K562 (cell line): ENCODE measurements at regions not wholly inside any gene's neighbourhood (a gene's known extent, or its start where the extent isn't known, plus 50 kb on each side); places are given as distances from the start of the nearest gene placed in this dataset.

ENCODE experiments used
- ATAC-seq: fragments of 200-7000 bp; cut with Tn5 transposase; 3 replicates; pipeline ENCODE4 v1.9.1; 2020; ENCODE audit warnings: moderate library complexity
- BruUV-seq: library from RNA; stranded (reverse); fragments of 400-500 nt; replicated peaks from 2 replicates; lab custom pipeline; 2021; lab: Mats Ljungman, UMichigan
- CTCF ChIA-PET: fragments of 300-600 bp; formaldehyde crosslinking; extraction: SDS; loops from one replicate; lab custom pipeline; 2021; ENCODE audit warnings: low intra/inter-chr PET ratio; lab: Yijun Ruan, JAX
- POLR2A ChIA-PET: fragments of 300-600, 350-650 bp; sonication (Branson Sonifier 250); formaldehyde crosslinking; extraction: SDS; loops from one replicate; lab custom pipeline; 2021; ENCODE audit warnings: antibody characterized with exemption, inconsistent platforms; lab: Yijun Ruan, JAX
- DNase-seq, 4 experiments: peaks; one replicate each; pipeline versions ENCODE4 v3.0.0 to v3.0.0-alpha.2; 2011 to 2018; ENCODE audit warnings: low spot score in 3 of 4, mixed read lengths in 3 of 4; ENCODE audit errors: extremely low read depth in 1 of 4
- FAIRE-seq: peaks from 2 replicates; lab custom pipeline; 2011; peaks lifted over from hg19 to GRCh38; lab: Jason Lieb, UNC
- H2AFZ ChIP-seq: 2 replicates; pipeline ENCODE4 v1.6.0; 2011; ENCODE audit warnings: low read depth, low read length, control low read depth, inconsistent platforms
- H3K27ac ChIP-seq: fragments of 200-600 bp; 3 replicates; pipeline ENCODE4 v1.8.0; 2011; ENCODE audit warnings: low read depth, mild to moderate bottlenecking, control low read depth, inconsistent platforms, low read length, moderate library complexity, mixed read lengths; ENCODE audit errors: extremely low read depth
- H3K27me3 ChIP-seq, 2 experiments: fragments of 300-600 bp in 1 of 2; 2 replicates in 1 of 2; 3 replicates in 1 of 2; pipeline versions ENCODE4 v1.6.0 to v1.8.0; 2011; ENCODE audit warnings: inconsistent platforms in 2 of 2, low read length in 2 of 2, mild to moderate bottlenecking in 1 of 2, mixed read lengths in 1 of 2, moderate library complexity in 1 of 2; ENCODE audit not compliant: control insufficient read depth in 2 of 2, insufficient read depth in 2 of 2
- H3K36me3 ChIP-seq: fragments of 300-600 bp; 3 replicates; pipeline ENCODE4 v1.8.0; 2011; ENCODE audit warnings: mild to moderate bottlenecking, low read length, inconsistent platforms; ENCODE audit not compliant: control insufficient read depth, insufficient read depth
- H3K4me1 ChIP-seq, 2 experiments: fragments of 200-600 bp in 1 of 2; replicated peaks in 1 of 2; 2 replicates in 1 of 2; 3 replicates in 1 of 2; pipeline versions ENCODE4 v1.5.1 to v1.8.0; 2011; ENCODE audit warnings: inconsistent platforms in 2 of 2, low read length in 2 of 2, mild to moderate bottlenecking in 1 of 2, mixed read lengths in 1 of 2, moderate library complexity in 1 of 2; ENCODE audit not compliant: control insufficient read depth in 2 of 2, insufficient read depth in 2 of 2
- H3K4me2 ChIP-seq: 2 replicates; pipeline ENCODE4 v1.6.1; 2011; ENCODE audit warnings: low read length, control low read depth, inconsistent platforms, mixed read lengths; ENCODE audit not compliant: insufficient read depth
- H3K4me3 ChIP-seq: fragments of 200-600 bp; sonication (generic), shearing (Covaris generic); 2 replicates; pipeline ENCODE4 v1.5.1; 2016; ENCODE audit warnings: control low read depth, inconsistent platforms
- H3K79me2 ChIP-seq: fragments of 200-600 bp; 3 replicates; pipeline ENCODE4 v1.8.0; 2011; ENCODE audit warnings: low read length, inconsistent platforms; ENCODE audit not compliant: control insufficient read depth, insufficient read depth
- H3K9ac ChIP-seq, 2 experiments: 2 replicates each; pipeline versions ENCODE4 v1.6.0 to v1.6.1; 2011; ENCODE audit warnings: low read depth in 2 of 2, low read length in 2 of 2, control low read depth in 1 of 2, inconsistent platforms in 1 of 2, mild to moderate bottlenecking in 1 of 2, mixed read lengths in 1 of 2; ENCODE audit not compliant: insufficient read depth in 1 of 2
- H3K9me1 ChIP-seq: one replicate; pipeline ENCODE4 v1.6.0; 2011; ENCODE audit warnings: inconsistent platforms, mild to moderate bottlenecking, low read length, moderate library complexity; ENCODE audit not compliant: control insufficient read depth, insufficient read depth
- H3K9me3 ChIP-seq: replicated peaks from 2 replicates; pipeline ENCODE4 v1.5.1; 2011; ENCODE audit warnings: low read depth, low read length, inconsistent platforms; ENCODE audit not compliant: control insufficient read depth, insufficient read depth
- H4K20me1 ChIP-seq: replicated peaks from 2 replicates; pipeline ENCODE4 v1.6.1; 2011; ENCODE audit warnings: low read length, inconsistent platforms, mixed read lengths; ENCODE audit not compliant: control insufficient read depth, insufficient read depth
- BRD9 ChIP-seq: fragments of 450-650 bp; IDR thresholded peaks from 2 replicates; pipeline ENCODE4 v1.6.1; 2018; ENCODE audit warnings: low read depth; ENCODE audit not compliant: partially characterized antibody
- EP300 ChIP-seq: IDR thresholded peaks from 2 replicates; pipeline ENCODE4 v1.6.1; 2012; ENCODE audit warnings: low read length, improper control_type of control experiment
- HDAC2 ChIP-seq: fragments of 450-650 bp; IDR thresholded peaks from 2 replicates; pipeline ENCODE4 v1.6.1; 2016; ENCODE audit warnings: mild to moderate bottlenecking
- ILF3 ChIP-seq: fragments of 450-650 bp; IDR thresholded peaks from 2 replicates; pipeline ENCODE4 v1.6.1; 2018; ENCODE audit warnings: antibody characterized with exemption, mild to moderate bottlenecking, moderate library complexity, borderline replicate concordance
- MIER1 ChIP-seq: fragments of 450-650 bp; IDR thresholded peaks from 2 replicates; pipeline ENCODE4 v1.6.1; 2016; ENCODE audit warnings: antibody characterized with exemption, mild to moderate bottlenecking, low read depth
- PHTF2 ChIP-seq: fragments of 250-450 bp; sonication (Bioruptor Pico); IDR thresholded peaks from 2 replicates; pipeline ENCODE4 v1.5.0; 2021; ENCODE audit warnings: mild to moderate bottlenecking
- PYGO2 ChIP-seq: fragments of 450-650 bp; IDR thresholded peaks from 2 replicates; pipeline ENCODE4 v1.6.1; 2016; ENCODE audit warnings: mild to moderate bottlenecking, missing genetic modification characterization, moderate library complexity, missing compliant biosample characterization
- SOX6 ChIP-seq: fragments of 450-650 bp; IDR thresholded peaks from 2 replicates; pipeline ENCODE4 v1.6.1; 2014; ENCODE audit warnings: mild to moderate bottlenecking
- UBTF ChIP-seq, 2 experiments: IDR thresholded peaks; 2 replicates each; pipeline ENCODE4 v1.6.1; 2012; ENCODE audit warnings: improper control_type of control experiment in 2 of 2, low read depth in 2 of 2, low read length in 2 of 2, borderline replicate concordance in 1 of 2
- WGBS: fragments of 100-300 bp; shearing (Covaris generic); methylation state at CpG from one replicate; pipeline ENCODE4 v1.1.6; 2016; ENCODE audit warnings: low coverage, mixed read lengths; ENCODE audit not compliant: insufficient coverage; ENCODE audit errors: missing lambda C conversion rate; 5-methylcytosine and 5-hydroxymethylcytosine counted together
- in situ Hi-C: fragments of 300-500 bp; cut with MboI; formaldehyde crosslinking; loops from 4 replicates; pipeline ENCODE4 v1.15.0; 2018; ENCODE audit warnings: inconsistent platforms, mixed read lengths
- intact Hi-C: fragments of 100-400 bp; cut with micrococcal nuclease; formaldehyde crosslinking; loops from 2 replicates; pipeline ENCODE4 v1.14.2; 2022
- TF ChIP-seq, protein P1 (sequence below): fragments of 250-450 bp; sonication (Bioruptor Pico); IDR thresholded peaks from 2 replicates; pipeline ENCODE4 v1.9.0; 2021; ENCODE audit warnings: mild to moderate bottlenecking, inconsistent platforms

DNA sequence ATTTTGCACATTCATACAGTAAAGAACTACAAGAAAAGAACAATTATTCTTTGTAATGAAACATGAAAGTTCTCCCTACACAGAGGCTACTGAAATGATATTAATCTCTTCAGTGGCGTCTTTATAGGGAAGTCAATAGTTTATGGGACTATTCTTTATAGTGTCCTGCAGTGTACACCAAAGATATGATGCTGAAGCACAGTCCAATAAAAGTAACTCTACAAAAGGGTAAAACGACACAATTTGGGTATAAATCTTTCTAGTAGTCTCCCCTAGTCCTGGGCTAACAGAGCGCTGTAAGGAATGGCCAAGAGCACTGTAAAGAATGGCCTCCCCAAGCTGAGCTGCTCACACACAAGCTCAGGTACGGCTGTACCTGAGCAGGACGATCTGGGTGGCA, 101.1 kb upstream of the FUNDC1 start:
- no peaks in the 10 kb centered on the region for H3K9me1 ChIP-seq
- no peaks in the 10 kb centered on the region for H3K4me1 ChIP-seq
- no peak overlapping the region for H3K27ac ChIP-seq
- no peaks in the 10 kb centered on the region for H3K9me3 ChIP-seq
- in situ Hi-C loops (no loop called here), intact Hi-C loops (no loop called here)
- no peak for DNase-seq
- 22% methylated on average over 5 of the region's 5 CpGs for WGBS
- no TSS peak for BruUV-seq
- H3K27me3 ChIP-seq = no peaks in the 10 kb centered on the region
- H4K20me1 ChIP-seq = no peaks in the 10 kb centered on the region
- TF ChIP-seq HDAC2 (no peak), MIER1 (no peak), ILF3 (no peak), UBTF (IDR thresholded peaks at IDR 0.05; ENCODE audit: borderline replicate concordance in 1 of 2, low read depth in 2 of 2, low read length in 2 of 2) (no peak), EP300 (no peak), PHTF2 (CRISPR knock-in tag) (no peak), BRD9 (no peak), PYGO2 (tag) (no peak), SOX6 (no peak)
- TF ChIP-seq, protein P1, sequence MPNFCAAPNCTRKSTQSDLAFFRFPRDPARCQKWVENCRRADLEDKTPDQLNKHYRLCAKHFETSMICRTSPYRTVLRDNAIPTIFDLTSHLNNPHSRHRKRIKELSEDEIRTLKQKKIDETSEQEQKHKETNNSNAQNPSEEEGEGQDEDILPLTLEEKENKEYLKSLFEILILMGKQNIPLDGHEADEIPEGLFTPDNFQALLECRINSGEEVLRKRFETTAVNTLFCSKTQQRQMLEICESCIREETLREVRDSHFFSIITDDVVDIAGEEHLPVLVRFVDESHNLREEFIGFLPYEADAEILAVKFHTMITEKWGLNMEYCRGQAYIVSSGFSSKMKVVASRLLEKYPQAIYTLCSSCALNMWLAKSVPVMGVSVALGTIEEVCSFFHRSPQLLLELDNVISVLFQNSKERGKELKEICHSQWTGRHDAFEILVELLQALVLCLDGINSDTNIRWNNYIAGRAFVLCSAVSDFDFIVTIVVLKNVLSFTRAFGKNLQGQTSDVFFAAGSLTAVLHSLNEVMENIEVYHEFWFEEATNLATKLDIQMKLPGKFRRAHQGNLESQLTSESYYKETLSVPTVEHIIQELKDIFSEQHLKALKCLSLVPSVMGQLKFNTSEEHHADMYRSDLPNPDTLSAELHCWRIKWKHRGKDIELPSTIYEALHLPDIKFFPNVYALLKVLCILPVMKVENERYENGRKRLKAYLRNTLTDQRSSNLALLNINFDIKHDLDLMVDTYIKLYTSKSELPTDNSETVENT (CRISPR knock-in tag) = no peak
- TF ChIP-seq, all 486 proteins: peak for 0
- Histone ChIP-seq H3K36me3 (no peaks in the 10 kb centered on the region), H3K4me3 (no peak overlapping the region), H3K4me2 (no peak overlapping the region), H2AFZ (no peak overlapping the region), H3K79me2 (no peaks in the 10 kb centered on the region), H3K9ac (no peak overlapping the region)
- POLR2A ChIA-PET = no interaction called here
- CTCF ChIA-PET = no interaction called here
- no peak for ATAC-seq
- FAIRE-seq = no peak
